ENCODE measurements at regions not wholly inside any gene's neighbourhood (a gene's known extent, or its start where the extent isn't known, plus 50 kb on each side); places are given as distances from the start of the nearest gene placed in this dataset.
"Not testable (repeated sequence)": the region's sequence is repeated elsewhere in the genome, so short reads cannot be mapped to it uniquely, and the experiment has no call there.

GRCh38 chr21:27382404-27382803, 415.5 kb upstream of the ADAMTS5 start:
- no peak for DNase-seq

GRCh38 chr21:27380303-27380702, 413.4 kb upstream of the ADAMTS5 start:
- DNase-seq = no peak

GRCh38 chr21:27379354-27379753, 412.5 kb upstream of the ADAMTS5 start:
- DNase-seq = no peak

GRCh38 chr21:27372381-27372780, 405.5 kb upstream of the ADAMTS5 start:
- DNase-seq = no peak

GRCh38 chr21:27371975-27372331, 405.1 kb upstream of the ADAMTS5 start:
- no peak for DNase-seq

- no peak for DNase-seq
These were observed 404.5 kb upstream of the ADAMTS5 start for GRCh38 chr21:27371115-27371974.

- no peak for DNase-seq
These were observed 403.2 kb upstream of the ADAMTS5 start for GRCh38 chr21:27369978-27370571.

- no peak for DNase-seq
These were observed 402.3 kb upstream of the ADAMTS5 start for GRCh38 chr21:27369234-27369633.

GRCh38 chr21:27366646-27367235, 399.9 kb upstream of the ADAMTS5 start:
- no peak for DNase-seq

GRCh38 chr21:27366036-27366435, 399.1 kb upstream of the ADAMTS5 start:
- no peak for DNase-seq

- no peak for DNase-seq
These were observed 398.5 kb upstream of the ADAMTS5 start for GRCh38 chr21:27365394-27365793.

- DNase-seq = no peak
These were observed 397.0 kb upstream of the ADAMTS5 start for GRCh38 chr21:27363719-27364477.

- DNase-seq = no peak
These were observed 395.4 kb upstream of the ADAMTS5 start for GRCh38 chr21:27362249-27362648.

- DNase-seq = no peak
These were observed 392.3 kb upstream of the ADAMTS5 start for GRCh38 chr21:27359141-27359540.

- DNase-seq = no peak
These were observed 386.0 kb upstream of the ADAMTS5 start for GRCh38 chr21:27352885-27353284.

GRCh38 chr21:27346041-27346448, 379.2 kb upstream of the ADAMTS5 start:
- DNase-seq = no peak

- DNase-seq = no peak
These were observed 373.0 kb upstream of the ADAMTS5 start for GRCh38 chr21:27339902-27340301.

GRCh38 chr21:27338007-27338406, 371.1 kb upstream of the ADAMTS5 start:
- DNase-seq = not testable (repeated sequence)

GRCh38 chr21:27333096-27333495, 366.2 kb upstream of the ADAMTS5 start:
- no peak for DNase-seq

- no peak for DNase-seq
These were observed 362.5 kb upstream of the ADAMTS5 start for GRCh38 chr21:27329255-27329851.

- DNase-seq = no peak
These were observed 359.4 kb upstream of the ADAMTS5 start for GRCh38 chr21:27326301-27326700.

GRCh38 chr21:27323331-27323730, 356.4 kb upstream of the ADAMTS5 start:
- no peak for DNase-seq

- no peak for DNase-seq
These were observed 354.9 kb upstream of the ADAMTS5 start for GRCh38 chr21:27321791-27322190.
